ENCODE measurements at regions not wholly inside any gene's neighbourhood (a gene's known extent, or its start where the extent isn't known, plus 50 kb on each side); places are given as distances from the start of the nearest gene placed in this dataset.

DNA sequence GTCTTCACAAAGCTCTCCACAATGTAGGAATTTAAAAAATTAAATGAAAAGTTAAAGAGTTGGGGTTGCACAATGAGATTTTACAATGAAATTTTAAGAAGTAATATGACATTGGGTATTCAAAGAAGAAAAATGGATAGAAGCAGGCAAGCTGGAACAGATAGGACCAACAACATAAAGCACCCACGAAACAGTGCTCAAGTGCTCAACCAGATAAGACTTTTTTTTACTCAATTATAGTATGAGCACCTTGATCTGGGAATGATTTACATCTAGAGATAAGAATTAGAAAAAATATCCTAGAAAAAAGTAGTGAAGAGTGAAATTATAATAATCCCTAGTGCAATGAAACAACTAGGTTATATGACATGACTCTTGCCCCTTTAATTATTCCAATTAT, 1670.1 kb upstream of the ACO1 start:
- TF ChIP-seq CTCF (IDR thresholded peaks at IDR 0.05; ENCODE audit: low read depth, low read length) (no peak), EZH2phosphoT487 (IDR thresholded peaks at IDR 0.05; ENCODE audit: low read depth) (no peak)
